NCI-H128 (cell line): ENCODE measurements at regions not wholly inside any gene's neighbourhood (a gene's known extent, or its start where the extent isn't known, plus 50 kb on each side); places are given as distances from the start of the nearest gene placed in this dataset.
"Not testable (repeated sequence)": the region's sequence is repeated elsewhere in the genome, so short reads cannot be mapped to it uniquely, and the experiment has no call there.

Experiments
- DNase-seq: peaks from one replicate; lab custom pipeline; 2025; ENCODE audit not compliant: unreplicated experiment; lab: John Stamatoyannopoulos, UW

GRCh38 chr3:194056731-194057415 is 79.1 kb upstream of the HES1 start:
- DNase-seq, result no peak

GRCh38 chr3:194057570-194058188 is 78.3 kb upstream of the HES1 start:
- no peak for DNase-seq

- peak; percentile 49 for DNase-seq
Observed at GRCh38 chr3:194058189-194058571, 77.8 kb upstream of the HES1 start.

GRCh38 chr3:194058753-194059152 is 77.2 kb upstream of the HES1 start:
- DNase-seq, result no peak

- no peak for DNase-seq
Observed at GRCh38 chr3:194061421-194062030, 74.4 kb upstream of the HES1 start.

- no peak for DNase-seq
Observed at GRCh38 chr3:194062830-194063229, 73.1 kb upstream of the HES1 start.

- no peak for DNase-seq
Observed at GRCh38 chr3:194064380-194065332, 71.3 kb upstream of the HES1 start.

GRCh38 chr3:194067327-194067726 is 68.6 kb upstream of the HES1 start:
- not testable (repeated sequence) for DNase-seq

GRCh38 chr3:194067949-194068362 is 68.0 kb upstream of the HES1 start:
- DNase-seq, result no peak

- DNase-seq, result no peak
Observed at GRCh38 chr3:194069421-194070219, 66.3 kb upstream of the HES1 start.

GRCh38 chr3:194070220-194070633 is 65.7 kb upstream of the HES1 start:
- no peak for DNase-seq

GRCh38 chr3:194070634-194071409 is 65.1 kb upstream of the HES1 start:
- peak; percentile 50 for DNase-seq

GRCh38 chr3:194072097-194072428 is 63.9 kb upstream of the HES1 start:
- no peak for DNase-seq

- no peak for DNase-seq
Observed at GRCh38 chr3:194072691-194073279, 63.2 kb upstream of the HES1 start.

- no peak for DNase-seq
Observed at GRCh38 chr3:194073926-194074325, 62.0 kb upstream of the HES1 start.

- no peak for DNase-seq
Observed at GRCh38 chr3:194075088-194075615, 60.8 kb upstream of the HES1 start.

GRCh38 chr3:194075802-194076460 is 60.0 kb upstream of the HES1 start:
- no peak for DNase-seq

GRCh38 chr3:194076475-194076874 is 59.5 kb upstream of the HES1 start:
- no peak for DNase-seq

- no peak for DNase-seq
Observed at GRCh38 chr3:194077602-194078001, 58.3 kb upstream of the HES1 start.
